ENCODE measurements at regions not wholly inside any gene's neighbourhood (a gene's known extent, or its start where the extent isn't known, plus 50 kb on each side); places are given as distances from the start of the nearest gene placed in this dataset.

- DNase-seq = no peak
- no peak for ATAC-seq
These were observed 136.5 kb upstream of the HAAO start for GRCh38 chr2:42928692-42929545.

GRCh38 chr2:42928161-42928691, 135.8 kb upstream of the HAAO start:
- no peak for ATAC-seq
- intact Hi-C loops (cut with DNase I) = loop anchor here in 1 of 2 donors (10.0 kb wide), 1 partner anchor 73 kb away; no protein-coding TSS in a partner anchor

More at GRCh38 chr2:42928692-42929545, 136.5 kb upstream of the HAAO start:
- peak in 1 of 2 donors; percentile 11 for TF ChIP-seq CTCF (IDR thresholded peaks at IDR 0.05)
- Histone ChIP-seq H3K4me3 (no peak overlapping the region), H3K36me3 (no peaks in the 10 kb centered on the region), H3K4me1 (peaks cover 46 to 78% of the 10 kb centered on the region in 2 donors), H3K9me3 (no peaks in the 10 kb centered on the region), H3K27me3 (peaks cover 0 to 7% of the 10 kb centered on the region in 2 donors), H3K27ac (peak overlapping the region; percentile 73 to 79)
- intact Hi-C loops (cut with DNase I) = loop anchor here in 1 of 2 donors (10.0 kb wide), 1 partner anchor 74 kb away; no protein-coding TSS in a partner anchor

GRCh38 chr2:42927334-42928160, 135.2 kb upstream of the HAAO start:
- intact Hi-C loops (cut with DNase I) = loop anchor here in 1 of 2 donors (10.0 kb wide), 1 partner anchor 73 kb away; no protein-coding TSS in a partner anchor
- Histone ChIP-seq H3K36me3 (no peaks in the 10 kb centered on the region), H3K9me3 (no peaks in the 10 kb centered on the region), H3K4me1 (peaks cover 57 to 78% of the 10 kb centered on the region in 2 donors), H3K27ac (peak overlapping the region; percentile 73 to 88), H3K27me3 (peaks cover 0 to 10% of the 10 kb centered on the region in 2 donors), H3K4me3 (no peak overlapping the region)
- DNase-seq (peak in 1 of 4 donors; percentile 48), ATAC-seq (no peak)
- TF ChIP-seq CTCF (IDR thresholded peaks at IDR 0.05) = no peak

More at GRCh38 chr2:42928161-42928691, 135.8 kb upstream of the HAAO start:
- H3K27me3 ChIP-seq = peaks cover 0 to 10% of the 10 kb centered on the region in 2 donors
- DNase-seq = no peak
- no peaks in the 10 kb centered on the region for H3K9me3 ChIP-seq
- no peak overlapping the region for H3K4me3 ChIP-seq
- no peak for TF ChIP-seq CTCF (IDR thresholded peaks at IDR 0.05)
- peaks cover 50 to 78% of the 10 kb centered on the region in 2 donors for H3K4me1 ChIP-seq
- peak overlapping the region in 1 of 2 donors; percentile 73 for H3K27ac ChIP-seq
- no peaks in the 10 kb centered on the region for H3K36me3 ChIP-seq

- ATAC-seq (peak; percentile 14), DNase-seq (peak in 1 of 4 donors; percentile 54)
- Histone ChIP-seq H3K4me3 (no peak overlapping the region), H3K27ac (peak overlapping the region; percentile 73 to 88), H3K36me3 (no peaks in the 10 kb centered on the region), H3K27me3 (peaks cover 0 to 9% of the 10 kb centered on the region in 2 donors), H3K4me1 (peaks cover 57 to 70% of the 10 kb centered on the region in 2 donors), H3K9me3 (no peaks in the 10 kb centered on the region)
- no peak for TF ChIP-seq CTCF (IDR thresholded peaks at IDR 0.05)
- intact Hi-C loops (cut with DNase I) = loop anchor here in 1 of 2 donors (10.0 kb wide), 1 partner anchor 72 kb away; no protein-coding TSS in a partner anchor
These were observed 134.3 kb upstream of the HAAO start for GRCh38 chr2:42926434-42927333.
